Endothelial cell (in vitro differentiated cells): ENCODE measurements at regions not wholly inside any gene's neighbourhood (a gene's known extent, or its start where the extent isn't known, plus 50 kb on each side); places are given as distances from the start of the nearest gene placed in this dataset.

Experiments
- DNase-seq: peaks from one replicate; pipeline ENCODE4 v3.0.0; 2021; ENCODE audit warnings: low spot score
- H3K27ac Mint-ChIP-seq: one replicate; pipeline ENCODE4 v1.8.0; 2021; ENCODE audit warnings: mixed read lengths, inconsistent platforms; ENCODE audit not compliant: unreplicated experiment
- H3K27me3 Mint-ChIP-seq: one replicate; pipeline ENCODE4 v1.8.0; 2021; ENCODE audit warnings: mild to moderate bottlenecking, moderate library complexity, mixed read lengths, inconsistent platforms; ENCODE audit not compliant: unreplicated experiment
- H3K36me3 Mint-ChIP-seq: one replicate; pipeline ENCODE4 v1.8.0; 2021; ENCODE audit warnings: mild to moderate bottlenecking, low read depth, mixed read lengths, inconsistent platforms; ENCODE audit not compliant: unreplicated experiment
- H3K4me1 Mint-ChIP-seq: one replicate; pipeline ENCODE4 v1.8.0; 2021; ENCODE audit warnings: mild to moderate bottlenecking, mixed read lengths, inconsistent platforms; ENCODE audit not compliant: unreplicated experiment
- H3K4me3 Mint-ChIP-seq: one replicate; pipeline ENCODE4 v1.8.0; 2021; ENCODE audit warnings: mild to moderate bottlenecking, mixed read lengths, inconsistent platforms; ENCODE audit not compliant: unreplicated experiment
- H3K9me3 Mint-ChIP-seq: one replicate; pipeline ENCODE4 v1.8.0; 2021; ENCODE audit warnings: mixed read lengths, inconsistent platforms; ENCODE audit not compliant: unreplicated experiment
- CTCF ChIP-seq: fragments of 200-600 bp; sonication (generic); IDR thresholded peaks from one replicate; pipeline ENCODE4 v1.5.0; 2021; ENCODE audit warnings: antibody characterized with exemption; ENCODE audit not compliant: unreplicated experiment

- no peaks in the 10 kb centered on the region for H3K27me3 Mint-ChIP-seq
- H3K4me3 Mint-ChIP-seq: no peak overlapping the region
- H3K4me1 Mint-ChIP-seq: peaks cover 11% of the 10 kb centered on the region
- no peak for TF ChIP-seq CTCF
- no peaks in the 10 kb centered on the region for H3K36me3 Mint-ChIP-seq
- DNase-seq: no peak
- H3K27ac Mint-ChIP-seq: no peak overlapping the region
- no peaks in the 10 kb centered on the region for H3K9me3 Mint-ChIP-seq
Observed at GRCh38 chr6:85168146-85168545, 281.7 kb upstream of the NT5E start.

- Mint-ChIP-seq H3K27me3 (no peaks in the 10 kb centered on the region), H3K9me3 (no peaks in the 10 kb centered on the region), H3K27ac (no peak overlapping the region), H3K4me1 (peaks cover 11% of the 10 kb centered on the region), H3K36me3 (no peaks in the 10 kb centered on the region), H3K4me3 (no peak overlapping the region)
- no peak for DNase-seq
- TF ChIP-seq CTCF: no peak
Observed at GRCh38 chr6:85166114-85166741, 283.7 kb upstream of the NT5E start.

- Mint-ChIP-seq H3K4me3 (no peak overlapping the region), H3K9me3 (no peaks in the 10 kb centered on the region), H3K4me1 (peaks cover 9% of the 10 kb centered on the region), H3K27me3 (no peaks in the 10 kb centered on the region), H3K36me3 (no peaks in the 10 kb centered on the region), H3K27ac (no peak overlapping the region)
- no peak for DNase-seq
- no peak for TF ChIP-seq CTCF
Observed at GRCh38 chr6:85163156-85164080, 286.5 kb upstream of the NT5E start.

GRCh38 chr6:85157311-85157710 lies 292.6 kb upstream of the NT5E start:
- Mint-ChIP-seq H3K27ac (no peak overlapping the region), H3K27me3 (no peaks in the 10 kb centered on the region), H3K4me3 (no peak overlapping the region), H3K36me3 (no peaks in the 10 kb centered on the region), H3K4me1 (no peaks in the 10 kb centered on the region), H3K9me3 (no peaks in the 10 kb centered on the region)
- TF ChIP-seq CTCF: no peak
- no peak for DNase-seq

- no peaks in the 10 kb centered on the region for H3K4me1 Mint-ChIP-seq
- DNase-seq: no peak
- no peak overlapping the region for H3K27ac Mint-ChIP-seq
- no peaks in the 10 kb centered on the region for H3K36me3 Mint-ChIP-seq
- no peak overlapping the region for H3K4me3 Mint-ChIP-seq
- no peak for TF ChIP-seq CTCF
- H3K27me3 Mint-ChIP-seq: peaks cover under 1% of the 10 kb centered on the region
- no peaks in the 10 kb centered on the region for H3K9me3 Mint-ChIP-seq
Observed at GRCh38 chr6:85143676-85144075, 306.2 kb upstream of the NT5E start.
